PFSK-1 (cell line): ENCODE measurements at regions not wholly inside any gene's neighbourhood (a gene's known extent, or its start where the extent isn't known, plus 50 kb on each side); places are given as distances from the start of the nearest gene placed in this dataset.

Experiments used
- POLR2AphosphoS5 ChIP-seq: IDR thresholded peaks from 2 replicates; pipeline ENCODE4 v1.6.1; 2012; ENCODE audit warnings: low read depth, mild to moderate bottlenecking, control low read depth, low read length, moderate library complexity
- SIN3A ChIP-seq: IDR thresholded peaks from 2 replicates; pipeline ENCODE4 v1.6.1; 2012; ENCODE audit warnings: mild to moderate bottlenecking, low read length, moderate library complexity, borderline replicate concordance; ENCODE audit not compliant: insufficient read depth
- TAF1 ChIP-seq: IDR thresholded peaks from 2 replicates; pipeline ENCODE4 v1.6.1; 2012; ENCODE audit warnings: low read length, control low read depth, borderline replicate concordance; ENCODE audit not compliant: insufficient read depth

- TF ChIP-seq SIN3A (no peak), TAF1 (no peak), POLR2AphosphoS5 (no peak)
These were observed 233.2 kb upstream of the PRSS1 start for GRCh38 chr7:142516038-142516501.
